KMS-11 (cell line): ENCODE measurements at regions not wholly inside any gene's neighbourhood (a gene's known extent, or its start where the extent isn't known, plus 50 kb on each side); places are given as distances from the start of the nearest gene placed in this dataset.

ENCODE experiments used
- H2AFZ ChIP-seq: fragments of 200-600 bp; sonication (generic); 2 replicates; pipeline ENCODE4 v1.6.1; 2016; ENCODE audit warnings: antibody characterized with exemption, mixed run types, low read depth
- H3K27ac ChIP-seq: fragments of 200-600 bp; sonication (generic); 2 replicates; pipeline ENCODE4 v1.6.1; 2016; ENCODE audit warnings: mild to moderate bottlenecking, mixed run types
- H3K27me3 ChIP-seq: fragments of 200-600 bp; sonication (generic); 2 replicates; pipeline ENCODE4 v1.6.1; 2017; ENCODE audit warnings: mild to moderate bottlenecking, low read depth, mixed run types, moderate library complexity; ENCODE audit not compliant: insufficient read depth
- H3K36me3 ChIP-seq: fragments of 200-600 bp; sonication (generic); 2 replicates; pipeline ENCODE4 v1.6.1; 2017; ENCODE audit warnings: mild to moderate bottlenecking, mixed run types; ENCODE audit not compliant: insufficient read depth
- H3K4me1 ChIP-seq: fragments of 200-600 bp; sonication (generic); 2 replicates; pipeline ENCODE4 v1.6.1; 2016; ENCODE audit warnings: mild to moderate bottlenecking, low read depth, mixed run types; ENCODE audit not compliant: poor library complexity, severe bottlenecking
- H3K4me2 ChIP-seq: fragments of 200-600 bp; sonication (generic); 2 replicates; pipeline ENCODE4 v1.7.0; 2016; ENCODE audit warnings: mild to moderate bottlenecking, mixed run types
- H3K4me3 ChIP-seq: fragments of 200-600 bp; sonication (generic); IDR thresholded peaks from 2 replicates; pipeline ENCODE4 v1.6.1; 2017; ENCODE audit warnings: low read depth, low read length, mixed read lengths; ENCODE audit not compliant: insufficient read depth
- H3K79me2 ChIP-seq: fragments of 200-600 bp; sonication (generic); 2 replicates; pipeline ENCODE4 v1.6.1; 2016; ENCODE audit warnings: low read depth, mixed run types; ENCODE audit not compliant: insufficient read depth
- H3K9ac ChIP-seq: fragments of 200-600 bp; sonication (generic); 2 replicates; pipeline ENCODE4 v1.6.1; 2016; ENCODE audit warnings: mild to moderate bottlenecking, mixed run types
- H4K20me1 ChIP-seq: fragments of 200-600 bp; sonication (generic); 2 replicates; pipeline ENCODE4 v1.6.1; 2016; ENCODE audit warnings: mild to moderate bottlenecking, mixed run types; ENCODE audit not compliant: insufficient read depth
- TF ChIP-seq, protein P1 (sequence below): fragments of 200-600 bp; sonication (generic); conservative IDR thresholded peaks from 2 replicates; pipeline ENCODE4 v1.6.1; 2017; ENCODE audit warnings: low read depth, mild to moderate bottlenecking, antibody characterized with exemption, low read length, moderate library complexity, mixed read lengths

- H3K9ac ChIP-seq, result no peak overlapping the region
- H3K4me2 ChIP-seq, result no peak overlapping the region
- no peaks in the 10 kb centered on the region for H3K27me3 ChIP-seq
- no peaks in the 10 kb centered on the region for H3K4me1 ChIP-seq
- H4K20me1 ChIP-seq, result no peaks in the 10 kb centered on the region
- no peak overlapping the region for H3K27ac ChIP-seq
- H3K36me3 ChIP-seq, result no peaks in the 10 kb centered on the region
- TF ChIP-seq, protein P1, sequence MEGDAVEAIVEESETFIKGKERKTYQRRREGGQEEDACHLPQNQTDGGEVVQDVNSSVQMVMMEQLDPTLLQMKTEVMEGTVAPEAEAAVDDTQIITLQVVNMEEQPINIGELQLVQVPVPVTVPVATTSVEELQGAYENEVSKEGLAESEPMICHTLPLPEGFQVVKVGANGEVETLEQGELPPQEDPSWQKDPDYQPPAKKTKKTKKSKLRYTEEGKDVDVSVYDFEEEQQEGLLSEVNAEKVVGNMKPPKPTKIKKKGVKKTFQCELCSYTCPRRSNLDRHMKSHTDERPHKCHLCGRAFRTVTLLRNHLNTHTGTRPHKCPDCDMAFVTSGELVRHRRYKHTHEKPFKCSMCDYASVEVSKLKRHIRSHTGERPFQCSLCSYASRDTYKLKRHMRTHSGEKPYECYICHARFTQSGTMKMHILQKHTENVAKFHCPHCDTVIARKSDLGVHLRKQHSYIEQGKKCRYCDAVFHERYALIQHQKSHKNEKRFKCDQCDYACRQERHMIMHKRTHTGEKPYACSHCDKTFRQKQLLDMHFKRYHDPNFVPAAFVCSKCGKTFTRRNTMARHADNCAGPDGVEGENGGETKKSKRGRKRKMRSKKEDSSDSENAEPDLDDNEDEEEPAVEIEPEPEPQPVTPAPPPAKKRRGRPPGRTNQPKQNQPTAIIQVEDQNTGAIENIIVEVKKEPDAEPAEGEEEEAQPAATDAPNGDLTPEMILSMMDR, result no peak
- no peaks in the 10 kb centered on the region for H3K79me2 ChIP-seq
- no peak overlapping the region for H3K4me3 ChIP-seq
- no peak overlapping the region for H2AFZ ChIP-seq
Measured at GRCh38 chr11:38402063-38402462, 1804.0 kb upstream of the RAG2 start.

GRCh38 chr11:38392176-38392575 is 1794.1 kb upstream of the RAG2 start:
- TF ChIP-seq, protein P1, result no peak
- Histone ChIP-seq H3K27ac (no peak overlapping the region), H3K4me1 (no peaks in the 10 kb centered on the region), H2AFZ (no peak overlapping the region), H4K20me1 (no peaks in the 10 kb centered on the region), H3K27me3 (no peaks in the 10 kb centered on the region), H3K79me2 (no peaks in the 10 kb centered on the region), H3K36me3 (no peaks in the 10 kb centered on the region), H3K4me3 (no peak overlapping the region), H3K9ac (no peak overlapping the region), H3K4me2 (no peak overlapping the region)

DNA sequence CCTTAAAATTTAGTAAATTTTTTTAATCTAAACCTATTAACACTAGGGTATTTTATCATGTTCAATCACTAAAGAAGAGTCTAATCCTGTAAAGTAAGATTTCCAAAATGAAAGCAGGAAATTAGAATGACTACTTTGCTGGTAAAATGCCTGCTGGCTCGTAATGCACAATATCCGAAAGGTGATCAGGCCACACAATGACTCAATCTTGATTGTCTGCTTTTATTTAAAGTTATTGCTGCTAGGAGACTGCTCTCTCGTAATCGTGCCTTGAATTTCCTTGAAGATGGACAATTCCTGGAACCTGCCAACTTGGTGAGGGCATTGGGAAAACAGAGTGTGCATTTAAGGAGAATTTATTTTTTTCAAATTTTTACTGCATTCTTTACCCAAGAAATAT is 1786.5 kb upstream of the RAG2 start:
- H3K4me3 ChIP-seq, result no peak overlapping the region
- H3K9ac ChIP-seq, result no peak overlapping the region
- H3K36me3 ChIP-seq, result no peaks in the 10 kb centered on the region
- no peak overlapping the region for H3K4me2 ChIP-seq
- H3K27me3 ChIP-seq, result no peaks in the 10 kb centered on the region
- no peaks in the 10 kb centered on the region for H3K4me1 ChIP-seq
- H3K27ac ChIP-seq, result no peak overlapping the region
- no peak overlapping the region for H2AFZ ChIP-seq
- no peaks in the 10 kb centered on the region for H4K20me1 ChIP-seq
- H3K79me2 ChIP-seq, result no peaks in the 10 kb centered on the region
- TF ChIP-seq, protein P1, result no peak

DNA sequence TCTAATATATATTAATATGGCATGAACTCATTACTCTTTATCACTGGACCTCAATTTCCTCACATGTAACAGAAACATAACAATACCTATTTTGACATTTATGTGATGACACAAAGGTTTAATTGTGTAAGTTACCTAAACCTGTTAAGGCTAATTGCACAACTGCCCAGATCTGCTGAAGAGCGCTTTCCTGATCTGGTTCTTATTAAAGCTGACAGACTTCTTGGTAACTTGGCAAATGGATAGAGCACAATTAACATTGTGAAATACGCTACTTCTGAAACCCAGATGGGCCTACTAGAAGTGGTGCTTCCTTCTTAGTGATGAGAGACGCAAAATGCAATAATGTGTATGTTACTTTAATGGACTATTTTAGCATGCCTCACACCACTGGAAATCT is 1767.2 kb upstream of the RAG2 start:
- Histone ChIP-seq H3K4me1 (no peaks in the 10 kb centered on the region), H2AFZ (no peak overlapping the region), H3K4me2 (no peak overlapping the region), H3K9ac (no peak overlapping the region), H3K27me3 (no peaks in the 10 kb centered on the region), H4K20me1 (no peaks in the 10 kb centered on the region), H3K36me3 (no peaks in the 10 kb centered on the region), H3K79me2 (no peaks in the 10 kb centered on the region), H3K27ac (no peak overlapping the region), H3K4me3 (no peak overlapping the region)
- TF ChIP-seq, protein P1, result no peak
